Activated CD4-positive, alpha-beta T cell treated with anti-CD3 and anti-CD28 coated beads for 48 hours (primary cell): ENCODE measurements at regions not wholly inside any gene's neighbourhood (a gene's known extent, or its start where the extent isn't known, plus 50 kb on each side); places are given as distances from the start of the nearest gene placed in this dataset.
A peak's percentile ranks its signal among the peaks of the same experiment; 100 is the strongest.
"Not testable (repeated sequence)": the region's sequence is repeated elsewhere in the genome, so short reads cannot be mapped to it uniquely, and the experiment has no call there.

Source experiments
- DNase-seq: peaks from one replicate; pipeline ENCODE4 v3.0.0-alpha.2; 2020

GRCh38 chr1:245061808-245062207 lies 93.0 kb upstream of the KIF26B start:
- DNase-seq, result not testable (repeated sequence)

DNA sequence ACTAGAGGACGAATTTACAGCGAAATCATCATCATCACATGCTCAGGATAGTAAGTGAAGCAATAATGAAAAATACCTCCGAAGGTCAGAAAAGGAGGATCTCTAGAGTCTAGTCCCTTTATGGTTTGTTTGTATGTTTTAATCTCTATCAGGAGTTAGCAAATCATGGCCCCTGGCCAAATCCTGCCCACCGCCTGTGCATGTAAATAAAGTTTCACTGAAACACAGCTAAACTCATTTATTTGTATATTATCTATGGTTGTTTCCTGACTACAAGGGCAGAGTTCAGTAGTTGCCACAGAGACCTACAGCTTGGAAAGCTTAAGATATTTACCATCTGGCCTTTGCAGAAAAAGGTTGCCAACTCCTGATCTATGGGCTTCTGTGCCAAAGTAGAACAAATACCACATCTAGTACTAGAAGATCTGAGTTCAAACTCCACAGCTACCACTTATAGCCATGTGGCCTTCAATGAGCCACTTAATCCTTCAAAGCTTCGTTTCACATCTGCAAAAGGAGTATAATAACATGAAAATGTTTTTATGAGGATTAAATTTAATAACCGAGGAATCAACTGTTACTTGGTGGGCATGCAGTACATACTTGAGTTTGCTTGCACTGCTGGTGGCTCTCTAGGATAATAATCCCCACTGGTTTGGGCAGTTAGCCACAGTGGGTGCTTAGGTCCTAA lies 94.0 kb upstream of the KIF26B start:
- no peak for DNase-seq

DNA sequence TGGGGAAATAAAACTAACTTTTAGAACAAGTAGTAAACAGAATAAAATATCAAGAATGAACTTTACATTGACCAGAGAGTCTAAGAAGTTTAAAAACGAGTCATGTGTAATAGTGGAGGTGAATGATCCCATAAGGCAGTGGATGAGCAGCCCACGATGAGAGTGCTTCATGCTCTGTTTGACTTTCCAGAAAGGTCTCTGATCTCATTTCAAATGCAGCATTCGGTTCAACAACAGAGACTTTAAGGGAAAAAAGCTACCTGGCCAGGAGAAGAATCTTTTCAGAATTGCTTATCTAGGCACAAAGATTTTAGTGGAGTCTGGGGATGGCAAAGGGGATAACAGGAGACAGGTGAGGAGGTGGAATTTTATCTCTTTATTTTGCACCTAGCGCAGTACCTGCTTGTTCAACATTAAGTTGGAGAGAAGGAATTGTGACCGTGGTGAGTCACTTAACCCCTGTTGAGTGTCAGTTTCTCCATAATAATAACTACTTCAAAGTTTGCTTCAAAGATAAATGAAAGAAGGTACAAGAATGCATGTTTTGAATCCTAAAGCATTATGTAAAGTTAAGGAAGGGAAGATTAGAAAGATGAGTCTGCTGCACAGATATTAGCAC lies 94.9 kb upstream of the KIF26B start:
- no peak for DNase-seq

DNA sequence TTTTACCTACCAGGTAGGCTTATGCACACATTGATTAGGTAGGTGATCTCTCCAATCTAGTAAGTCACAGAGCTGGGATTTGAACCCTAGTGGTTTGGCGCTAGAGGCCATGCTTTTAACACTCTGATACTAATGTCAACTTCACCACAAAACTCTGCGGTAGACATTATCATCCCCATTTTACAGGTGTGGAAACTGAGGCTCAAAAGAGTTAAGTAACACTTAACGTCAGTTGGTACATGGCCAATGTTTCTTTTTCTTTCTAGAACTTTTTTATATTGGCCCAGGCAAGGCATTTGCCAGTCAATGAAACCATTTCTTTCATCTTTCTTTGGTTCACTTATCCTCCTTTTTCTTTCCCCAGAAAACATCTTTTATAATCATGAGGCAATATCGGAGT lies 95.9 kb upstream of the KIF26B start:
- DNase-seq, result no peak

DNA sequence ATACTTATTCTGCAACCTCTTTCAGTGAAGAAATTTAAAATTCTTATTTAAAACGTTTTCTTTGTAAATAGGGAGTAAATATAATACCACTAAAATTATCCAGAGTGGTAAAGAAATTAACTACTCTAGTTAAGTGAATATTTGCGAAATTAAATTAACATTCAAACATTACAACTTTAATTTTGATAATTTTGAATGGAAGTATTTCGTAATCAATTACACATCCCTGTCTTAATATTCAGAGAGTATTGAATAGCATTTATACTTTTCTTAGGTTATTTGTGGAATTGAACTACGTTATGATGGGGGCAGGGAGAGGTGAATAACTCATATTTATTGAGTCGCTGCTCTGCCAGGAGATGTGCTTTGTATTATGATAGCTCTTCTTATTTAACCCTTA lies 96.3 kb upstream of the KIF26B start:
- no peak for DNase-seq

DNA sequence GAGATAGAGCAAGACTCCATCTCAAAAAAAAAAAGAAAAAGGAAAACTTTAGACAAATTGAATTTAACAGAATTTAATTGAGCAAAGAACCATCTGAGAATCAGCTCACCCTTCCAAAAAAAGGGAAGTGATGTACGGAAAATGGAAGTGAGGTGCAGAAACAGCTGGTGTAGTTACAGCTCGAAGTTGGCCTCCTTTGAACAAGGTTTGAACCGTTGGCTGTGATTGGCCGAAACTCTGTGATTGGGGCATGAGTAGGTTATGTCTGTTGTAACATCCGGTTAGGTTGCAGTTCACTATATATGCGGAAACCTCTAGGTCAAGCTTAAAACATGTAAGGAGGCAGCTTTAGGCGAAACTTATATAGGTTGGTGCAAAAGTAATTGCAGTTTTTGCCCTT lies 97.9 kb upstream of the KIF26B start:
- DNase-seq, result no peak

- not testable (repeated sequence) for DNase-seq
Measured at GRCh38 chr1:245056296-245056695, 98.5 kb upstream of the KIF26B start.

DNA sequence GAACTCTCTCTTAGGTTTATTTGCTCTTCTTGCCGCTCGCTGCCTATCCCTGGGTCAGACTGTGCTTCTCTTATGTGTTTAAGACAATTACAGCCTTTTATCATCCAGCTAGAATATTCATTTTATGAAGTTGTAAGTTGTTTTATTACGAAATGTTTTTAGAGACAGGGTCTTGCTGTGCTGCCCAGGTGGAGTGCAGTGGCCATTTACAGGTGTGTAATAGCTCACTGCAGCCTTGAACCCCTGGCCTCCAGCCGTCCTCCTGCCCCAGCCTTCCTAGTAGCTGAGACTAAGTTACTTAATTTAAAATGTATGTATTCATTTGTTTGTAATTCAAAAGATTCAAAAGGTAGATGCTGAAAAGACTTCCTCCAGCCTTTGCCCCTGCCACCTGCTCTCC lies 99.0 kb upstream of the KIF26B start:
- DNase-seq, result no peak

DNA sequence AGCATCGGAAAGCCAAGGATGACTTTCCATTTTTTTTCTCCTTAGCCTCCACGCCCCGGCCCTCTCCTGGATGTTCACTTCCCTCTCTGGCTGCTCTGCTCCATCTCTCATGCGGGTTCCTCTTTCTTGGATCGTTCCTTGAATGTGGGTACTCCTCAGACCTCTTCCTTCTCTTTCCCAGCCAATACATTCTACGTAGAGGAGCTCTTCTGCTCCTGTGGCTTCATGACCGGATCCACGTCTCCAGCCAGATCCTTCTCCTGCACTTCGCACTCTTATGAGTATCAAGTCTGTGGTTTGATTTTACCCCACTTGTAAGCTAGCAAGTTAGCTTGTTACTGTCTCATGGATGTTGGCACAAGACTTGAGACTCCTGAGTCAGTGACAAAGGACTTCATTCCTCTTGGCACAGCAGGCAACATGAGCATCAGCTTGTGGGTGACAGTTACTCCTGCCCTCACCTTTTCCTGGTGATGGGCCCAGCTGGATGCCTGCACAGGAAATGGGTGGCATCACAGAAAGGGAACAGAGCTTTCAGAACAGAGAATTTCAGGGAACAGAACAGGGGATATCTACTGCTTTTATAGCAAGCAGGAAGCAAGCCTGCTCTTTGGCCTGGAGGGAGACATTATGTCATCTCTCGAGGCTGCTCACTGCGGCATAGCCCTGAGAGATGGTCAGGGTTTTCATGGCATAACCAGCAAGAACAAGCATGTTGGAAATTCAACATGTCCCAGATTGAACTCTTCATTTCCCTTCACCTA lies 100.1 kb upstream of the KIF26B start:
- DNase-seq, result no peak

GRCh38 chr1:245054105-245054504 lies 100.7 kb upstream of the KIF26B start:
- DNase-seq, result no peak

- no peak for DNase-seq
Measured at GRCh38 chr1:245052258-245052657, 102.5 kb upstream of the KIF26B start.

DNA sequence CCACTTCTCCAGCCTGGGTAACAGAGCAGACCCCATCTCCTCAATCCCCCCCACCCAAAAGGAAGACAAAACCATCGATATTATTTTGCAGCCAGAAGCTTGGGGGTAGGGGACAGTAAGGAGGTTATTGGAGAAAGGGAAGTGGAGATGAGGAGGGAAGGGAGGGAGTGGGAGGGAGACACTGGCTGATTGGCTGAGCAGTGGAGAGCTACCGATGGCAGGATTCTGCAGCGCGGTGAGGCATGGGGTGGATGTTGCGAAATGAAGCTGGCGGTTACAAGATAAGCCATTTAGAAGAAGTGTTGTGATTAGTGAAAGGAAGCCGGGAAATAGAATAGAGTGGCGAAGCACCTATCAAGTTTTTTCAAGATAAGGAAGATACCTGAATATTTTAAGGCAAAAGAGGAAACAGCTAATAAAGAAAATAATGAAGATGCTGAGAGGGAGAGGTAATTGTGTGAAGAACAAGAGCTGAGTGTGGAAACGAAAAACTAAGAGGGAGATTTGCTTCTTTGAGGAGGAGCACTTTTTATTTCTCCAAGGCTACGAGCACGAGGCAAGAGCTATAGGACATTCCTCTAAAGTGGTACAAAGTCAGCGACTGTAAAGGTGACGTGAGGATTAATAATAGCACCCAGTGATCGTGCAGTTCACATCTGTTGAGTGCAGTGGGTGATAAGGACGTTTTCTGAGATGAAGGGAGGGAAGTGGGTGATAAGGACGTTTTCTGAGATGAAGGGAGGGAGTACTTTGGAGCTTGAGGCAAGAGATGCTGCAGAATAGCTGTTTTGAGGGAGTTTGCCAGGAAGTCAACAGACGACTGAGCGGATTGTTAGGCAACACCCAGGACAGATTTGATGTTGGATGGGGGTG lies 103.2 kb upstream of the KIF26B start:
- DNase-seq, result peak; percentile 46

DNA sequence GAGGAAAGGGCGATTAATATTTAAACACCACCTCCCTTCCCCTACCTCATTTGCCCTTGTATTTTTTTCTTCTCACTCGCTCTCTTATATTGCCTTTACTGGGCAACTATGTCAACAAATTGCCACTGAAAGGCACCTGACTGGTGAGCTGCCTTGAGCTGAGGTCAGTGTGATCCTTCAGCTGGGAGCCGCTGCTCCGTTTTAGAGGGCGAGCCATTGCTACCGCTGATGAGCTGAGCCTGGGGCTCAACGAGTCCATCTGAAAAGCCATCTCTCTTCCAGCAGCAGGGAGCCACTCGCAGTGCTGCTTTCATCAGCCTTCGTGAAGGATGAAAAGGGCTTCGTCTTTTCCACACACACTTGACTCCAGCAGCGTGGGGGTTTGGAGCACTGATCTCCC lies 108.0 kb upstream of the KIF26B start:
- no peak for DNase-seq

DNA sequence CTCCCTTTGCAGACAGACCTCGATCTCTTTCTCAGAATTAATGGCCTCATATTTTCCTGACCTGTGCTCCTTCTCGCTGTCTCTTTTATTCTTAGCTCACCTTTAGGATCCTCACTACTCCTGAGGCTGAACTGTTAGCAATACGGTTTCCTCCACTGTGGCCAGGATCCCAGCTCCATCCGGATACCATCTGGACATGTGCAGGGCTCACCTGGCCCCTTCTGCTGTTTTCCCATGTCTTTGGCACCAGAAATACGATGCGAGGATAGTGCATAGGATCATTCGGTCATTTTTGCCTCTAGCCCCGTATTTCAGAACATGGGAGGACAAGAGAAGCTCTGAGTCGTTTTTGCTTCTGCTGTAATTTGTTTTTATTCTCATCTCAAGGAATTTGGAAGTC lies 108.5 kb upstream of the KIF26B start:
- DNase-seq, result no peak

- no peak for DNase-seq
Measured at GRCh38 chr1:245045087-245045881, 109.5 kb upstream of the KIF26B start.

DNA sequence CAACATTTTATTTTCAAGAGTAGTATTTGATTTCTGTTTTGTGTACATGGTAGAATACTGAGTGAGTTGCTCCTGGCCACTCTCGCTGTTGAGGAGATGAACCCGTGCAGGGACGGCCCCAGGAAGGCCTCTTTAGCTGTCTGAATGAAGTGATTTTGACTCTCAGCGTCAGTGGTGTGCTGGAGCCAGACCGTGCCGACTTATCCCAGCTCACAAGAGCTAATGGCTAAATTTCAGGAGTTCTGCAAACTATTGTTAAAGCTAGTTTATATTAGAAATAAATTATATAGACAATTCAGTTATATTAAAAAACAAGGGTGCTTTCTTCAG lies 111.2 kb upstream of the KIF26B start:
- no peak for DNase-seq

DNA sequence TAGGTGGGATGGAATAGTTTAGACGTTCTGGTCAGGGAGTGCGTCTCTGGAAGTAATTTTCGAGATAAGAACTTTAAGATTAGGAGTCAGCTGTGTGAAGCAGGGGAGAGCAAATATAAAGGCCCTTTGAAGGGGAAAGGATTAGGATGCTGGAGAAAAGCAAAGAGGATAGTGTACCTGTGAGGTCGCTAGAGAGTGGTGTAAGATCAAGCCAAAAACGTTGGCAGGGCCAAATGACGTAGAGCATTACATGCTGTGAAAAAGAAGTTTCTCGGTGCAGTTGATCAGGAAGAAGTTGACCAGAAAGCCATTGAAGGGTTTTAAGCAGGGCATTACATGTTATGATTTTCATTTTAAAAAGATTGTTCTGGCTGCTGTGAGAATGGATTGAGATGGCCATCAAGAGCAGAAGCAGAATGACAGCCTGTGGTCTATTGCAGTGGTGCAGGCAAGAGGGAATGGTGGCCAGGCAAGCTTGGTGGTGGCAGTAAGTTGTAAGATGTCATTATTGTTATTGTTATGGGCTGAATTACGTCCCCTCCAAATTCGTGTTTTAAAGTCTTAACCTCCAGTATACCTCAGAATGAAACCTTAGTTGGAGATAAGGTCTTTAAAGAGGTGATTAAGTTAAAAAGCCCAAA lies 113.6 kb upstream of the KIF26B start:
- no peak for DNase-seq

DNA sequence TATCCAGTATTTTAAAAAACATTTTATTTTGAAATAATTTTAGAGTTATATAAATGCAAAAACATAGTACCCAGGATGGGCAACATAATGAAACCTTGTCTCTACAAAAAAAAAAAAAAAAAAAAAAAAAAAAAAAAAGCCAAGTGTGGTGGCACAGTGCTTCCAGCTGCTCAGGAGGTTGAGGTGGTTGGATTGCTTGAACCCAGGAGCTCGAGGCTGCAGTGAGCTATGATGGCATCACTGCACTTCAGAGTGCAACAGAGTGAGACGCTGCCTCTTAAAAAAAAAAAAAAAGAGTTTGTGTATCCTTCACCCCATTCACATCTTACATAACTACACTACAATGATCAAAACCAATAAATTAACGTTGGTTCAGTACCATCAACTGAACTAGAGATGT lies 115.6 kb upstream of the KIF26B start:
- no peak for DNase-seq

GRCh38 chr1:245036102-245036501 lies 118.7 kb upstream of the KIF26B start:
- DNase-seq, result no peak

- DNase-seq, result no peak
Measured at GRCh38 chr1:245031041-245031440, 123.7 kb upstream of the KIF26B start.

GRCh38 chr1:245026247-245026646 lies 128.5 kb upstream of the KIF26B start:
- DNase-seq, result no peak

DNA sequence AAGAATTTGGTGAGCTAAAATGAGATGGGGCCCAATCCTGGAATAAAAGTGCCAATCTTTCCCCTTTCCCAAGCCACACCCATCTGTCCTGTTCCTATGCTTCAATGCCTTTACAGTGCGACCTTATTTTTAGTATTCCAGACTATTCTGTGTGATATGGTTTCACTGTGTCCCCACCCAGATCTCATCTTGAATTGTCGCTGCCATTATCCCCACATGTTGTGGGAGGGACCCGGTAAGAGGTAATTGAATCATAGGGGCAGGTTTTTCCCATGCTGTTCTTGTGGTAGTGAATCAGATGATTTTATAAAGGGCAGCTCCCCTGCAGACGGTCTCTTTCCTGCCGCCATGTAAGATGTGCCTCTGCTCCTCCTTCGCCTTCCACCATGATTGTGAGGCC lies 129.3 kb upstream of the KIF26B start:
- no peak for DNase-seq
